ENCODE measurements at regions not wholly inside any gene's neighbourhood (a gene's known extent, or its start where the extent isn't known, plus 50 kb on each side); places are given as distances from the start of the nearest gene placed in this dataset.
A peak's percentile ranks its signal among the peaks of the same experiment; 100 is the strongest.

GRCh38 chr4:135319685-135320084, 1118.1 kb upstream of the PABPC4L start:
- DNase-seq (ENCODE audit: low read depth), result no peak

DNA sequence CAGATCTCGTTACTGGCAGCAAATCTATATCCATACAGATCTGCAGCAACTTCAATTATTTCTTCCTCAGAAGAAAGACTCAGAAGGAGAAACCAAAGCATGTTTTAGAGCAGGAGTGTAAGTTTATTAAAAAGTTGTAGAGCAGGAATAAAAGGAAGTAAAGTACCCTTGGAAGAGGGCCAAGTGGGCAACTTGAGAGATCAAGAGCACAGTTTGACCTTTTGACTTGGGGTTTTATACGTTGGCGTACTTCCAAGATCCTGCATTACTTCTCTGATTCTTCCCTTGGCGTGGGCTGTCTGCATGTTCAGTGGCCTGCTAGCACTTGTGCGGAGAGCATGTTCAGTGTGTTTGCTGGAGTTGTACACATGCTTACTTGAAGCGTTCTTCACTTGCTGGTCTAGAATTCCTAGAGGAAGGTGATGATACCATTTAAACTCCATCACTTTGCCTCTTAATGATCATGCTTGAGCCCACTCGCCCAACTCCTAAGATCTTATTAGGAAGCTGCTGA, 1114.7 kb upstream of the PABPC4L start:
- no peak for DNase-seq (ENCODE audit: low read depth)

DNA sequence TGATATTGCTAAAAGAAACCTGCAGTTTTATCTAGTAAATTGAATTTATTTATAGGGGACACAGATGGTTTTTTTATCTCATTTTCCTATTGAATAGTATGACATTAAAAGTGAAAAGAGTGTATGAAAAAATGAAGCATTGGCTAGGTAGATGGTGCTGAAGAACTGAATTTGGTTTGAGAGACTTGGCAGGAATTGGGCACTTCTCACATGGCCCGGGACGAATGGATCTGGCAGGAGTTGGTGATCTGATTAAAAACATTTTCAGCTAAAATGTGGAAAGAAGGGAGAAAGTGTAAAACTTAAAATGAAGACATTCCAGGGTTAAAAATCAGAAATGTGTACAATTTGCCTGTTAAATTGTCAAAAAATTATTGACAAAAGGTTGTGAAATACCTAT, 1088.5 kb upstream of the PABPC4L start:
- DNase-seq (ENCODE audit: low read depth), result no peak

- DNase-seq (ENCODE audit: low read depth), result no peak
These were observed 1082.3 kb upstream of the PABPC4L start for GRCh38 chr4:135283934-135284333.

- DNase-seq (ENCODE audit: low read depth), result no peak
These were observed 1081.1 kb upstream of the PABPC4L start for GRCh38 chr4:135282676-135283075.

DNA sequence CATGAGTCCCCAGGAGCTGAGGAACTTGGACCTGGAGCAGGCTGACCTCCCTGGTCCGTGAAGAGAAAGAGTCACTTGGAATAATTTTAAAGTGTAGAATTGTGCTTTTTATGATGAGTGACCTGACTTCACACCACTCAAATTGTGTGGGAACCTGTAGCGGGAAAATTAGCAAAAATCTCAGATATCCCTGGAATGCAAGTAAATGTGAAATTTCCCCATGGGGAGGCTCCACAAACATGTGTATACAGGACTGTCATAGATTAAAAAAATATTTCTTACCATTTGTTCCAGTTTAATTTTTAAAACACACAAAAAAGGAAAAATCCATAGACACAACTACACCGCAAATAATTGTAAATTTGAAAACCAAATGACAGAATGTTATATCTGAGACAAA, 1079.6 kb upstream of the PABPC4L start:
- DNase-seq (ENCODE audit: low read depth), result no peak

- no peak for DNase-seq (ENCODE audit: low read depth)
These were observed 1076.4 kb upstream of the PABPC4L start for GRCh38 chr4:135277980-135278315.

DNA sequence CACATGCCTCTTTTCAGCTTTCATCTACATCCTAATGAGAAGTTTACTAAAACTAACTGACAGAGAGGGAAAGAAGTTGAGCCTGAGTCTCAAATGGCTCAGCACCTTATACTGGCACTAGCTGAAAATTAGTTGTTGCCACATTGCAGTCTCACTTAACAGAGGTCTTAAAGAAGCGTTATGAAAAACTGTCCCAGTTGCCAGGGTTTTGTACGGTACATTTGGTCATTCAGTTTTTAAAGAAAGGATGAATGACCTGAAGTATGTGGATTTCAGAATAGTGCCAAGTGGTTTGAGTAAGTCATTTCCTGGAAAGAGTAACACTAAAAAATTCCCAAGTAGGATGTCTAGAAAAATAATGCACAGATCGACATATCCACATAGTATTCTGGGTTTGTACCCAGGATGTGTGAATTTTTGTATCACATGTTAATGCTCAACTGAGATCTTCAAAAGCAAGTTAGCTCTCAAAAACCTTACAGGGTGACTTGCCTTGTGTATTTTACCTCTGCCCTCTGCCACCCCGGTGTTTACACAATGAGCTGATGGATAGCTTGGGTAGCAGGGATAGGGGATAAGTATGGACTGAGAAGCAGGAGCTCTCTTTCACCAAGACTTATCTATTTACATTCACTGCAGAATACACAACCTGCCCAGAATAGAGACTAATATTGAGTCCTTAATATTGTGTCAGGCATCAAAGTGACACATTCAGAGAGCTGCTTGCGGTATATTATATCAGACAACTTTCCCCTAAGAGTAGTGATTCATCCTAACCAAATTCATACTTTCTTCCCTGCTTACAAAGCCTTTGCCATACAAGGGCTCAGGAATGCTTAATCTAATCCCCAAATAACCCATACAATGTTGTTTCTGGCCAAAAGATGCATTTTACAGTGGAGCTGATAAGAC, 1075.7 kb upstream of the PABPC4L start:
- DNase-seq (ENCODE audit: low read depth), result peak; percentile 54

DNA sequence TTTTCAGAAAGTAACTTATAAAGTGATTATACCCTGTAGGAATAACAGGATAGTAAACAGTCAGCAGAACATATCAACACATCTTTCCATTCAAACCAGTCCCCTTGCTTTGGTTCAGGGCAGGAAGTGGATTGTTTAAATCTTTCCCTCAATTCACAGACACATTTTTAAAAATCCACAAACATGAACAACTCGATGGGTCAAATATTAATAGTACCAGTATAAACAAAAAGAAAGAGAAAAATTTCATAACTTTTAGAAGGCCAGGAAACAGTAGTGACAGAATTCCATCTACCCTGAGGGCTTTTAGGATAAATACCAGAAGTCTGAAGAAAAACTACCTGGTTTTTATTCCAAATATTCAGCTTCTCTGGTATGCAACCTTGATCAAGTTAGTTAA, 1072.8 kb upstream of the PABPC4L start:
- DNase-seq (ENCODE audit: low read depth), result no peak

- no peak for DNase-seq (ENCODE audit: low read depth)
These were observed 1067.7 kb upstream of the PABPC4L start for GRCh38 chr4:135269125-135269890.

GRCh38 chr4:135268369-135268768, 1066.8 kb upstream of the PABPC4L start:
- DNase-seq (ENCODE audit: low read depth), result no peak

DNA sequence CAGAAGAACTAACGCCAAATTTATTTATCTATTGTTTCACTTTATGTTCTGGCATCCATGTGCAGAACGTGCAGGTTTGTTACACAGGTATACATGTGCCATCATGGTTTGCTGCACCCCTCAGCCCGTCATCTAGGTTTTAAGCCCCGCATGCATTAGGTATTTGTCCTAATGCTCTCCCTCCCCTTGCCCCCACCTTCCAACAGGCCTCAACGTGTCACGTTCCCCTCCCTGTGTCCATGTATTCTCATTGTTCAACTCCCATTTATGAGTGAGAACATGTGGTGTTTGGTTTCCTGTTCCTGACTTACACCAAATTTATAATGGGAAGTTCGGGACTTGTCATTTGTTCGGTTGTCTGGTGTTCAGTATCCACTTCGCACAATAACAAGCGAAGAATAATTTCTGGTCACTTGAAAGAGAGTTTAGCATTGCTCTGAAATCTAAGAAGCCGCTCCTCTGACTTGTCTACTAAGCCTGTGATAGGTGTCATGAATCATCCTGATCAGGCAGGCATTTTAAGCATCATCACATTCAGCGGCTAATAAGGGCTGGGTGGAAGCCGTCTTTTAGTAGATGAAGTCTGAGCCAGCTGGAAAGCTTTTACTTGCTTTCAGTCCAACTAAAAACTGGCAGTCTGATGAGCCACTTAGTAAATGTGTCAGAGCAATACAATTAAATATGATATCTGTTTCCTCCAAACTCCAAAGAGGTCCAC, 1065.7 kb upstream of the PABPC4L start:
- DNase-seq (ENCODE audit: low read depth), result no peak

- DNase-seq (ENCODE audit: low read depth), result peak; percentile 40
These were observed 1054.5 kb upstream of the PABPC4L start for GRCh38 chr4:135256111-135256510.

GRCh38 chr4:135250040-135250439, 1048.5 kb upstream of the PABPC4L start:
- no peak for DNase-seq (ENCODE audit: low read depth)

GRCh38 chr4:135249024-135249423, 1047.4 kb upstream of the PABPC4L start:
- DNase-seq (ENCODE audit: low read depth), result no peak

- no peak for DNase-seq (ENCODE audit: low read depth)
These were observed 1043.1 kb upstream of the PABPC4L start for GRCh38 chr4:135244696-135245095.

GRCh38 chr4:135244056-135244455, 1042.5 kb upstream of the PABPC4L start:
- DNase-seq (ENCODE audit: low read depth), result no peak

- no peak for DNase-seq (ENCODE audit: low read depth)
These were observed 1039.2 kb upstream of the PABPC4L start for GRCh38 chr4:135240796-135241195.

DNA sequence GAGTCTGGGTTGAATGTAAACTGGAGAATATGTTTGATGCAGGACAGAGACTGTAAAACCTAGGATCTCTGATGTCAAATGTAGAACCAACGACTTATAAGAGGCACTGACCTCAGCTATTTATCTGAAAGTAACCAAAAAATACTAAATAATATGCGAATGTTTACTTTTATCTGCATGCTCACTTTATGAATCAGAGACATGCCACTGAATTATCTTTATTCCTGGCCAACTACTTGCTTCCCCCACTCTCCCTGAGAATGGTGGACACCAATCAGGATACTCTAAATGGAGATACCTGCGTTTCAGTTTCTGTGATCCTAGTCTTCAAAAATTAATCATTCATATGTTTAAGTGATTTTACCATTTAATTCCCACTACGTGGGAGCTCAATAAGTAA, 1038.4 kb upstream of the PABPC4L start:
- no peak for DNase-seq (ENCODE audit: low read depth)

DNA sequence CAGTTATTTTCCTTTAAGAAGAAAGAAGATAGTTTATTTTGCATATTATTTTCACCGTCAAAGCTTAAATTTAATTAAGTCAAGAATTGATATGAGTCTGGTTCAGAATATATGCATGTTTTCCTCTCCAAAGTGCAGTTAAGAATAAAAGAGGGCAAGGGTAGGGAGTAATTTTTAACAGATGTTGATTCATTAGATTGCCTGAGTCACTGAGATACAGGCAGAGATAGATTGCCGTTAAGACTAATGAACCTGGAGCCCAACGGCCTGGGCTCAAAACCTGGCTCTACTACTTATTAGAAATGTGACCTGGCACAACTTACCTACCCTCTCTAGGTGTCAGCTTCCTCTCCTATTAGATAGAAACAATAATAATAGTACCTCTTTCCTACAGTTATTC, 1037.4 kb upstream of the PABPC4L start:
- DNase-seq (ENCODE audit: low read depth), result no peak

- DNase-seq (ENCODE audit: low read depth), result no peak
These were observed 1034.5 kb upstream of the PABPC4L start for GRCh38 chr4:135236048-135236447.

- DNase-seq (ENCODE audit: low read depth), result no peak
These were observed 1026.3 kb upstream of the PABPC4L start for GRCh38 chr4:135227842-135228241.

DNA sequence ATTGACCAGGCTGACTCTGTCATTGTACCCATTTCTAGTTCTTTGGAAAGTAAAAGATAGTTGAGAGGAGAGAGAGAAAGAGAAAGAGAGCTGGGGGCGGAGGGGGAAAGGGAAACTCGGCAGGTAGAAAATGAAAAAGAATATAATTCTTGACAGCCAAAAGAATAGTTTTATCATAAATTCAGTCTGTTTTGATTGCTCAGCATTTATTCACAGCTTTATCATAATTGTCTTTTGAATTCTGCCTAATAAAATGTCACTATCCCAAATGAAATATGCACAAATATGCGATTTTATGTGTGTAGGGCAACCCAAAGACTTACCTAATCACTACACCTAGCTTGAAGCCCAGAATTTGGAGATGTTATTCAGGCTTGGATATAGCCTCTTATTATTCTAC, 1024.0 kb upstream of the PABPC4L start:
- no peak for DNase-seq (ENCODE audit: low read depth)

Data from non-pigmented ciliary epithelial cell (primary cell).